ENCODE measurements at regions not wholly inside any gene's neighbourhood (a gene's known extent, or its start where the extent isn't known, plus 50 kb on each side); places are given as distances from the start of the nearest gene placed in this dataset.
"Not testable (repeated sequence)": the region's sequence is repeated elsewhere in the genome, so short reads cannot be mapped to it uniquely, and the experiment has no call there.

- H3K27me3 ChIP-seq, result no peaks in the 10 kb centered on the region
- no peak overlapping the region for H3K27ac ChIP-seq
- TF ChIP-seq, protein P1, sequence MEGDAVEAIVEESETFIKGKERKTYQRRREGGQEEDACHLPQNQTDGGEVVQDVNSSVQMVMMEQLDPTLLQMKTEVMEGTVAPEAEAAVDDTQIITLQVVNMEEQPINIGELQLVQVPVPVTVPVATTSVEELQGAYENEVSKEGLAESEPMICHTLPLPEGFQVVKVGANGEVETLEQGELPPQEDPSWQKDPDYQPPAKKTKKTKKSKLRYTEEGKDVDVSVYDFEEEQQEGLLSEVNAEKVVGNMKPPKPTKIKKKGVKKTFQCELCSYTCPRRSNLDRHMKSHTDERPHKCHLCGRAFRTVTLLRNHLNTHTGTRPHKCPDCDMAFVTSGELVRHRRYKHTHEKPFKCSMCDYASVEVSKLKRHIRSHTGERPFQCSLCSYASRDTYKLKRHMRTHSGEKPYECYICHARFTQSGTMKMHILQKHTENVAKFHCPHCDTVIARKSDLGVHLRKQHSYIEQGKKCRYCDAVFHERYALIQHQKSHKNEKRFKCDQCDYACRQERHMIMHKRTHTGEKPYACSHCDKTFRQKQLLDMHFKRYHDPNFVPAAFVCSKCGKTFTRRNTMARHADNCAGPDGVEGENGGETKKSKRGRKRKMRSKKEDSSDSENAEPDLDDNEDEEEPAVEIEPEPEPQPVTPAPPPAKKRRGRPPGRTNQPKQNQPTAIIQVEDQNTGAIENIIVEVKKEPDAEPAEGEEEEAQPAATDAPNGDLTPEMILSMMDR (IDR thresholded peaks at IDR 0.05), result no peak
- no peak for DNase-seq (ENCODE audit: low spot score)
- no peaks in the 10 kb centered on the region for H3K36me3 ChIP-seq
- no peaks in the 10 kb centered on the region for H3K9me3 ChIP-seq
- H3K4me3 ChIP-seq, result no peak overlapping the region
- no peaks in the 10 kb centered on the region for H3K4me1 ChIP-seq
These were observed 194.2 kb upstream of the PROX1 start for GRCh38 chr1:213793482-213794067.

DNA sequence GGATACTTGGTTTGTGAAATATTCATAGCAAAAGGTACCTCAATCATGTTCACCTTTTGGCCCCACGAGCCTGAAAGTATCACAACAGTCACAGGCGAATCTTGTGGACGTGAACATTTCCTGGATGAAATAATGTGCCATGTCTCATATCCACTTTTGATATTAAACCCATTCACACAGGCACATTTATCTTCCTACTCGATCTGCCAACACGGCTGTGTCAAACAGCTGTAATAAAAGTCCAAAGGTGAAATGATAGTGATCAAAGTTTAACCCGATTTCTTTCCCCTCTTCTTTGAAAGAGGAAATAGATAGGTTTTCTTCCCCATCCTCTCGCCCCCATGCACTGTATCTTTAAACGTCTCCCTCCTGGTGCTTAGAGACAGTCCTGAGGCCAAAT, 191.2 kb upstream of the PROX1 start:
- no peaks in the 10 kb centered on the region for H3K36me3 ChIP-seq
- no peaks in the 10 kb centered on the region for H3K27me3 ChIP-seq
- H3K4me1 ChIP-seq, result no peaks in the 10 kb centered on the region
- no peak overlapping the region for H3K4me3 ChIP-seq
- no peaks in the 10 kb centered on the region for H3K9me3 ChIP-seq
- no peak overlapping the region for H3K27ac ChIP-seq
- TF ChIP-seq, protein P1 (IDR thresholded peaks at IDR 0.05), result no peak
- DNase-seq (ENCODE audit: low spot score), result no peak

GRCh38 chr1:213808288-213808687, 179.5 kb upstream of the PROX1 start:
- H3K9me3 ChIP-seq; DNase-seq (ENCODE audit: low spot score); H3K36me3 ChIP-seq; H3K4me3 ChIP-seq; H3K27me3 ChIP-seq; H3K27ac ChIP-seq; H3K4me1 ChIP-seq: not testable (repeated sequence)

DNA sequence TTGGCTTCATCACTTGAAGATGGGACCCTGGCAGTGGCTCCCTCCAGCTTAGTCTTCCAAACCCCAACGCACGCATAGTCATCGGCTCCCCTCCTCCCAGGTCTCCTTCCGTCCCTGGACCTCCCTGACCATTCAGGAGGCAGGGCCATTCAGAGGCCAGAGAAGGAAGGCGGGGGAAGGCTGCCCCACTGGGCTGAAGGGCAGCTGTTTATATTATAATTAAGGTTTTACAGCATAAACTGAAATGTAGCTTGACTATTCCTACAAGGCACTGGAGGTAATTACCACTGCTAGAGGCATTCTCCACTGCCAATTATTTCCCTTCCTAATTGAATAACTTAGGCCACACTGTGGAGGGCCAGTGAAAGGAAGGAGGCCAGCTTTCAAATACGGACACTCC, 170.6 kb upstream of the PROX1 start:
- H3K27me3 ChIP-seq, result no peaks in the 10 kb centered on the region
- no peak overlapping the region for H3K4me3 ChIP-seq
- TF ChIP-seq, protein P1 (IDR thresholded peaks at IDR 0.05), result no peak
- H3K4me1 ChIP-seq, result no peaks in the 10 kb centered on the region
- no peak overlapping the region for H3K27ac ChIP-seq
- DNase-seq (ENCODE audit: low spot score), result no peak
- no peaks in the 10 kb centered on the region for H3K9me3 ChIP-seq
- H3K36me3 ChIP-seq, result no peaks in the 10 kb centered on the region

GRCh38 chr1:213820362-213821149, 167.2 kb upstream of the PROX1 start:
- DNase-seq (ENCODE audit: low spot score), result no peak
- Histone ChIP-seq H3K27me3 (no peaks in the 10 kb centered on the region), H3K4me1 (no peaks in the 10 kb centered on the region)

More at GRCh38 chr1:213820362-213821149, 167.2 kb upstream of the PROX1 start:
- Histone ChIP-seq H3K4me3 (no peak overlapping the region), H3K9me3 (no peaks in the 10 kb centered on the region), H3K36me3 (no peaks in the 10 kb centered on the region), H3K27ac (no peak overlapping the region)
- TF ChIP-seq, protein P1 (IDR thresholded peaks at IDR 0.05), result no peak
